WTC11 (cell line): ENCODE measurements at regions not wholly inside any gene's neighbourhood (a gene's known extent, or its start where the extent isn't known, plus 50 kb on each side); places are given as distances from the start of the nearest gene placed in this dataset.

ENCODE experiments used
- CTCF ChIP-seq: fragments of 200-600 bp; IDR thresholded peaks from 2 replicates; pipeline ENCODE4 v1.8.0; 2022; ENCODE audit warnings: antibody characterized with exemption
- FOXJ3 ChIP-seq: sonication (generic); formaldehyde crosslinking; IDR thresholded peaks from 2 replicates; pipeline ENCODE4 v1.9.0; 2021; ENCODE audit warnings: missing genetic modification reagents, mild to moderate bottlenecking, borderline replicate concordance
- FOXP1 ChIP-seq: sonication (generic); formaldehyde crosslinking; IDR thresholded peaks from 2 replicates; pipeline ENCODE4 v1.8.0; 2022; ENCODE audit warnings: missing genetic modification reagents, mild to moderate bottlenecking, moderate library complexity, borderline replicate concordance
- MAX ChIP-seq: sonication (generic); formaldehyde crosslinking; IDR thresholded peaks from 2 replicates; pipeline ENCODE4 v1.8.0; 2022; ENCODE audit warnings: mild to moderate bottlenecking, missing genetic modification reagents
- SP1 ChIP-seq: sonication (generic); formaldehyde crosslinking; conservative IDR thresholded peaks from 2 replicates; pipeline ENCODE4 v1.8.1; 2022; ENCODE audit warnings: missing genetic modification reagents
- ZBTB43 ChIP-seq: sonication (generic); formaldehyde crosslinking; IDR thresholded peaks from 2 replicates; pipeline ENCODE4 v1.8.1; 2023; ENCODE audit warnings: mild to moderate bottlenecking, missing genetic modification reagents
- ZNF219 ChIP-seq: sonication (generic); formaldehyde crosslinking; IDR thresholded peaks from 2 replicates; pipeline ENCODE4 v1.8.0; 2023; ENCODE audit warnings: missing genetic modification reagents, mild to moderate bottlenecking, borderline replicate concordance

GRCh38 chr5:58264276-58264675 is 195.6 kb downstream of the PLK2 start:
- TF ChIP-seq MAX (CRISPR knock-in tag) (no peak), FOXP1 (CRISPR knock-in tag) (no peak), CTCF (no peak), SP1 (no peak), FOXJ3 (CRISPR knock-in tag) (no peak), ZBTB43 (CRISPR knock-in tag) (no peak), ZNF219 (CRISPR knock-in tag) (no peak)
